GM19351 (cell line): ENCODE measurements at regions not wholly inside any gene's neighbourhood (a gene's known extent, or its start where the extent isn't known, plus 50 kb on each side); places are given as distances from the start of the nearest gene placed in this dataset.

Source experiments
- ATAC-seq: cut with Tn5 transposase; IDR thresholded peaks from one replicate; pipeline ENCODE4 v1.9.1; 2021; ENCODE audit warnings: mild to moderate bottlenecking, moderate library complexity; ENCODE audit not compliant: unreplicated experiment

DNA sequence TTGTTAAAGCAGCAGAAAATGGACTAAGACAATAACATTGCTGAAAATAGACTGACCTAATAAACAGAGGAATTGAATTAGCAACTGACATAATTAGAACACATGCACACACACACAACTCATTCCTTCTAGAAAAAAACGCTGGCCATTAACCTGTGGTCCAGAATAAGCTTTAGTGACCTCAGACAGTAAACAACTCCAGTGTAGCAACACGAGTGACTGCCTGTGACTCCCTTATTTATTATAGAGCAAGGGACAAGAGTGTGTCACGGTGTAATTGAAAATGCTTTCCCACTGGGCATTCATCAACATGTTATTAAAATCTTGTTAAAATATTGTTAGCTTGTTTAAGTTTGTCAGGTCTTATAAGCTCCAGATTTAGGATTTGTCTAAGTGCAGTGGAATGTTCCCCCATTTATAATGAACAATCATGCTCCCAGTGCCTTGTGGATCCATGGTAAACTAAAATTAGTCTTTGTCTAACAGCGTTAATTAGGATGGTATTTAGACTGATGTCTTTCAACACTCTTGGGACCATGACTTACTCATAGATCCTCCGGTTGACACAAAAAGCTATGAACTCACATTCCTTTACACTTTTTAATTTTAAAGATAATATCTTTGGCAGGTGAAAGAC lies 111.7 kb upstream of the IRS2 start:
- ATAC-seq, result no peak

DNA sequence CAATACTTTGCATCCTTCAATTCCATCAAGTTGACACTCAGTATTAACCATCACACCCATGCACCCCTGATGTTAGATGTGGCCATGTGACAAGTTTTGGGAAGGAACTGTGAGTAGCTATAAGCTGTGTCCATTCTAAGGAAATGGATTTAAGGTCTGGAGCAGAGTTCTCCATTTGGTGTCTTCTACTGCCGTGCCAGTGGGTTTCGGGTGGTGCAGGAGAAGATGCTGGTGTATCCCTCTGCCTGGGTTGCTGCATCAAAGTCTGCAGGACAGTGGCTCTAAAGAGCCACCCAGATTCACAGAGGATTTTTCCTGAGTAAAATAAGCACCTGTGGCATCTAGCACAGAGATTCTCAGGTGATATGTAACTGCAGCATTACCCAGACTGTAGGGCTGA lies 105.7 kb upstream of the IRS2 start:
- ATAC-seq, result no peak

DNA sequence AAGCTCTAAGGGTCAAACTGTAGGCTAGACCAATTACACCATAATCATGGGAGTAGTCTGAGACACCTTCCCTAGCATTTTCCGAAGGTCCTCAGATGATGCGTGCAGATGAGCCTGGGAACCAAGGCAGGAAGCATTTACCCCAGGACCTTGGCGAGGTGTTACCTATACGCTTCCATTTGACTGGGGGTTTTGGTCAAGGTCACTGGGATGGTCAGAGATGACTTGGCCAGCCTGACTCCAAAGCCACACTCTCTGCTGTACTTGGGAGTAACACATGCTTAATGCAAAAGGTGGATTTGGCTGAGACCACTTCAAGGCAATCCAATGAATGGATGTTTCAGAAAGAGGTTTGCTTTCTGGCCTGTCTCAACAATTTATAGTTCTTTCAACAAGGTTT lies 98.9 kb upstream of the IRS2 start:
- ATAC-seq, result no peak

DNA sequence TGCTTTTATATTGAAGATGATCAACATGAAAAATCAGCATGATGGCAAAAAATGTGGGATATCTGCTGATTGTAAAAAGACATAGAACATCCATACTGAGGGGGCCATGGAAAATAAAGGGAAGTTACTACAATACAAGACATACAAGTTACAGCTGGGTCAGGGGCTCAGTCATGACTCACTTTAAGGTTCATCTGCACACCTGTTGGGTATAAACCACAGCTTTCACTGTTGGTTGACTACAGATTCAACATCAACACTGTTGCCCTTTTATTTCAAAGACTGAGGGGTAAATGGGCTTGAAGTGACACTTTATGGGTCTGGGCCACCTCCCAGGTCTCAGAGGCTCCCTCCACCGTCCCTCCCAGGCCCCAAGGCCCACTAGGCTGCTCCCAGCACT lies 98.1 kb upstream of the IRS2 start:
- ATAC-seq, result no peak

DNA sequence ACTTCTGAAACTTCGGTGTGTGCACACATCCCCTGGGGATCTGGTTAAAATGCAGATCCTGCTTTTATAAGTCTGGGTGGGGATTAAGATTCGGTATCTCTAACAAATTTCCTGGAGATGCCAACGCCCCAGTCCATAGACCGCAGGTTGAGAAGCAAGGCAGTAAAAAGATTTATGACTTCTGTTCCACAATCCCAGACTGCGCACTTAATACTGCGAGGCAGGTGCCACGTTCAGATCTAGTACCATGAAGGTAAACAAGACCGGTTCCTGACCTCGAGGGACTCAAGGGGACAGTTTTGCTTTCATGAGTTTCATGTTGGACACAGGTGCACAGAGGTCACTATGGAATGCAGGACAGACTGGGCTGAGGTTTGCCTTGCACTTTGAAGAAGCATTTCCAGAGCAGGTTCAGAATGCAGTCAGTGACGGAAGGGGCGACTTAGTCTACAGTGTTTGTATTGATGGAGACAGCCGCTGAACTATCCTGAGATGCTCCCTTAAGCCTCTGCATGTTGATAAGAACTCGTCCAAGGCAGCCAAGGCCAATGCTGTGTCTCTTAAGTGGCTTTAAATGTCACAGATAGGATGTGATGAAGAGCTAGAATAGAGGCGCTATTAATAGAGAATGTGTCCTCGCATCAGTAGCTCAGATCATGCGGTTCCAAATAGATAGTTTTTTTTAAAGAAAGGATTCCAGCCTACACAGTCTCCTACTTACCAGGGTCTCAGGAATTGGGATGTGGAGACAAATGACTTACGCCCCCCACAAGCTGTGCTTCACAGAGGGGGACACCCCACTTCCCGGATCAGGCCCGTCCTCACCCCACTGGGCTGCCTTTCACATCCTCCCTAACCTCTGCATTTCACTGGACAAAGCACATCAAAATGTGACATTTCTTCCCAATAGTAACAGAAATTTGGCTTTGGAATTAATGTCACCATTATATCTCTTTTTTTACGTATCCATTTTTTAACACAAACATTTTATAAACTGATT lies 97.1 kb upstream of the IRS2 start:
- ATAC-seq, result no peak

DNA sequence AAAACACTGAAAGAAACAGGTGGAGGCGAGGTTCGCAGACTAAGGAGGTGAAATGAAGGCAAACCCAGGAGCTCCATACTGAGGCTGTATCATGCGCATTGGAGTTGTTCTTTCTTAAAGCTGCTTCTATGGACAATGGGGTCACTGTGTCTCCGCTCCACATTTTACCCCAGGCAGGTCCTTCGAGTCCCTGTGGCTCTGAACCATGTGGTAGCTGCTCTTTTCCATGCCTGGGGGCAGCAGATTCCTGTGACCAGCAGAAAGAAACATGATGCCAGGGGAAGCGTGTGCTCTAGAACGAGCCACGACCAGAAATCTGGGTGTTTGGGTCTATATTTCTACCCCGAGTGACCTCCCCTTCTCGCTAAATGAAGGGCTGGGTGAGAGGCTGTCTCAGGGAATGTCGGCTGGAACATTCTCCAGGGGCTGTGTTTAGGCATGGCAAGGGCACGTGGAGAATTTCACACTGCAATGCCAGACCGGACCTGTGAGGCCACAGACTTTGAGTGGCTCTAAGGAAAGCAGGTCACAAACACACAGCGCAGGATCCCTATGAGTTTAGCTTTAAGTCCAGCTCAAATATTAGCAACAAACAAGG lies 95.7 kb upstream of the IRS2 start:
- ATAC-seq, result no peak

DNA sequence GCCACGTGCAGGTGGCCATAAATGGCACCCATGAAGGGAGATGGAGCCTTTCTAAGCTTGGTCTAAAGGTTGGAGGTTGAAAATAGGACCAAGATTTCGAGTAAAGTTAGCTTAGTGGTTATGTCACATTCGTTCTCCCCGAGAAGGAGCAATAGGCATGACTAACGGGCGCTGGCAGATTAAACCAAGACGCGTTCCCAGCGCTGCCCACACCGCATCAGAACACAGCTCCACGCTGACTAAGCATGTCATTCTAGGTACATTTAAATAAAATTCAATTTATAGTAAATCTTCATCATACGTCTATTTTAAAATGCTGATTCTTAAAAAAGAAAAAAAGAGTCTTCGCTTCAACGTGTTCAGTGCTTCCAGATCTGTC lies 95.0 kb upstream of the IRS2 start:
- ATAC-seq, result no peak

DNA sequence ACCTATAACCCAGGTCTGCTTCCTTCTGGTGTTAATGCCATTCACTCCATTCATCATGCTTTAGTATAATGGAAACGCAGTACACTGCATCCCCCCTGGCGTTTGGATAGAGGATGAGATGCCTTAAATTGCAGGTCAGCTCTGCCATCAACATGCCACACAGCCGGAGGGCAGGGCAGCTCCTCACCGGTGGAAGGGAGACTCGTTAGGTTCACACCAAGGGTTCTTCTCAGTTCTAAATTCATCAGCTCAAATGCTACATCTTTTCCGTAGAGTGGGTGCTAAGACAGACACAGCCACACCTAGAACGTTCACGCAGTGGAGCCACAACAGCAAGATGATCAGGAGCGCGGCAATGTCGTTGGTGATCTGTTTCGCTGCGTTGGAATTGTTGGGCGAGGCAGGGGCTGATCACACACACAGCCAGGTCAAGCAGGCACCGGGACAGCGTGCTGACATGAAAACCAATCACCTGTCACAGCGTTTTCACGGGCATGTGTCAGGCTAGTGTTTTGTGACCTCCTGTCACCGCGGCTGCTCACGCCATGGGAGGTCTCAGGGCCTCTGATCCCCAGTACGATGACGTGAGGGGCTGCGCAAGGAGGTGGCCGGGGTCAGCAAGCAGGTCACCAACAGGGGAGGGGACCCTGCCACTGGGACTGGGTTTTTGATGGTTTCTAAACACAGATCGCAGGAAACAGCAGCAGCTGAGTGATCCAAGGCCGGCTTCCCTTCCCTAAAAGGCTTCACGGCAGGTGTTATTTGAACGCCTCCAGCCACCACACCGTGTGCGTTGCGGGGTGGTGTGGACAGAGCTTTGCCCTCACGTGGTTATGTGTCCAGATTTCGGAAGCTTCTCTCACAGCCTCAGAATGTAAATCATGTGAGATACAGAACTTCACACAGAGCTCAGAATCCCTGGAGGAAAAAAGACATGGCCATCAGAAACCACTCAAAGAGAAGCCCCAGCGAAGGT lies 94.3 kb upstream of the IRS2 start:
- ATAC-seq, result no peak

DNA sequence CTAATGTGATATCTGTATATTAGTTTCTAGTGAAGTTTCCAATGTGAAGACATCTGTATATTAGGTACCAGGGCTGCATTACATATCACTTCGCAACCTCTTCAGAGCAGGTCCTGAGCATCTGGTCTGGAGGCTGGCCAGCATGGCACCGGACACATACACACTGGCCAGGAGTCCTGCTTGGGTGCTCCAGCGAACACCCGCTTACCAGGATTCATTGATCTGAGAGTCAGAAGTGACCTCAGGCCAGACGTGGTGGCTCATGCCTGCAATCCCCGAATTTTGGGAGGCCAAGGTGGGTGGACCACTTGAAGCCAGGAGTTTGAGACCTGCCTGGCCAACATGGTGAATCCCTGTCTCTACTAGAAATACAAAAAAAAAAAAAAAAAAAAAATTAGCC lies 93.0 kb upstream of the IRS2 start:
- no peak for ATAC-seq

DNA sequence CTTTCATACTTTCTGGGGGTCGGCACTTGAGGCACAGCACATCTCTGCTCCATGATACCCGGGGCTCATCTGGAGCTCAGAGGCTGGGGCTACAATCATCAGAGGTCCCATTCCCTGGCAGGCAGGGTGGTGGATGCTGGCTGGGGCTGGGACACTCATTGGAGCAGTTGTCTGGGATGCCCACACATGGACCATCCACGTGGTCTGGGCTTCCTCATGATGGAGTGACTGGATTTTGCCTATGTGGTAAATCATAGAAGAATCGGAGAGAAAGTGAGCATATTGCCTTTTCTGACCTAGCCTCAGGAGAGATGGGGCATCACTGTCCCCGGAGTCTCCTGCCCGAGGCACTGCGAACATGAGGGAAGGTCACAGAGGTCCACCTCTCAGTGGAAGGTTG lies 91.4 kb upstream of the IRS2 start:
- no peak for ATAC-seq

DNA sequence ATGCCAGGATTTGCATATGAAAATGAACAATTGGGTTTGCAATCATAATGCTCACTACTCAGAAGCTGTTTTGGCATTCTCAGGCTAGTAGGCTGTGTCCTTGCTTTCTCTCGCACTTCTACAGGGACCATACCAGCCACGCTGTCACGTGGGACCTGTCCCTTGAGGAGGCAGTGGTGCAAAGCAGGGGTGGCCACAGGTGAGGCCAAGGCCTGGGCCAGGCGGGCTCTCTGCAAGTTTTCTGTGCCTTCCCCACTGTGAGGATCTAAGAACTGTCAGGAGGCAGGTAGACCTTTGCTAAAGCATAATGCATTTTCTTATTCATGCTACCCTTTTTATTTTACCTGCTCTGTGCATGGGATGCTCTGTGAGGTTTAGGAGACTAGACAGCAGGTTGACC lies 89.4 kb upstream of the IRS2 start:
- no peak for ATAC-seq

DNA sequence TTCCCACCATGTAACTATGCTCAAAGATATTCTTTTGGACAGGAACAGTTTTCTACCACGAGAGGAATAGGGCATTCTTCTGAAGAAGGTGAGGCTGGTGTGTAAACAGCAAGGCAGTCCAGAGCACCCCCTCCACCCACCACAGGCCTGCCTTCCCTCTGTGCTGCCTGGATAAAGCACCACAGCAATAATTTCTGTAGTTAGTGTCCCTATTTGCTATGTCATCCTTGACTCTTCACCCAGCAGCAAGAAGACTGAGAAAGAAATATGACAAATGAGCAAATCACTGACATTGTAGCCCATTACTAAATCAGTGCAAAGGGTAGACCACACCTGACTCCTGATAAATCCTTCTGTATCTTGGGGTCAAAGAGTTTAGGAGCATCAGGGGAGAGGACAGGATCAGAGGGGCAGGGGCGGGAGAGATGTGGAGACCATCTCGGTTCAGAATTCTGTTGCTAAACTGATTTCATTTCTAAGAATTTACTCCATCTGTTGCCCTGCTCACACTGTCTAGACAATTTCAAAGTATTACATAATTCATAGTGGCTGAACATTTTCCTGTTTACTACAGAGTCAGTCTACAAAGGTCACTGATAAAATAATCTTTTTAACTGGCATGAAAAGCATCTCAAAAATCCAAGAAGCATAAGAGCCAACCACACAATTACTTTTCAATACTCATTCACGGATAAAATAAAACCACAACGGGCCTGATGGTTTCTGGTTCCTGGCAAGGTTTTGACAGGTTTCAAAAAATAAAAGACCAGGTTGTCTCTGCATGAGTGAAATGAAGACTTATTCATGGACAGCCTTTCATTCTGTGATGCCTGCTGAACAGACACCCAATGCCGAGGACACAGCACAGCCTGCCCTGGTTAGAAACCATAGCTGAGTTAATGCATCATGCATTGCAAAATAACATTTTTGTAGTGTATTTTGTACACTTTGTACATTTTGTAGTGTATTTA lies 88.4 kb upstream of the IRS2 start:
- no peak for ATAC-seq

DNA sequence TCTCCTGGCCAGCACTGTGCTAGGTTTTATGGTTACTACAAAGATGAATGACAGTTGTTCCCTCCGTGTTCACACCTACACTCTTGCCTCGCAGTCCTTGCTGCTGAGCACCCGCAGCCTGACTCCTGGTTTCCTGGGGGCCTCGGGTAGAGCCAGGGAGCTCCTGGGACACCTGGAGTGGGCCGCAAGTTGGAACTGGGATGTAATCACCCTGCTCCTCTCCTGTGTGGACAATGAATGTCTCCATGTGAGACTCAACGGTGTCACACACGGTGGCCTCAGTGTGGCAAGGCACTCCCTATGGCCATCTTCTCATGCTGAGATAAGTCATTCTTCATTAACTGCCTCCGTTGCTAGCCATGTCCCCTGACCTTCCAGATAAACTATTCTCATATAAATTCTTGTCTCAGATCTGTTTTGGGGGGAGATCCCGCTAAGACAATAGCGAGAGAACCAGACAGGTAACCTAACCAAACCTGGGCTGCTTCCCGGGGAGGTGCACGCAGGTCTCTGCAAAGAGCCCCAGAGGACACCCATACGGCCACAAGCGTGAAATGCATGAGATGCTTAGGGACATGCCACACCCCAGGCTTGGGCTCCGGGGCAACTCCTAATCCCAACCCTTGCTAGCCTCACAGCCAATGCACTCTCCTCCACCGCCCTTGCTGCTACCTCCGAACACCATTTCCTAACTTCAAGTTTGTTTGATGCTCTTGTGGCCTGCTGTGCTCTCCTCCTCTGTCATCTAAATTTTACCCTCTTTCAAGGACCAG lies 87.2 kb upstream of the IRS2 start:
- no peak for ATAC-seq

DNA sequence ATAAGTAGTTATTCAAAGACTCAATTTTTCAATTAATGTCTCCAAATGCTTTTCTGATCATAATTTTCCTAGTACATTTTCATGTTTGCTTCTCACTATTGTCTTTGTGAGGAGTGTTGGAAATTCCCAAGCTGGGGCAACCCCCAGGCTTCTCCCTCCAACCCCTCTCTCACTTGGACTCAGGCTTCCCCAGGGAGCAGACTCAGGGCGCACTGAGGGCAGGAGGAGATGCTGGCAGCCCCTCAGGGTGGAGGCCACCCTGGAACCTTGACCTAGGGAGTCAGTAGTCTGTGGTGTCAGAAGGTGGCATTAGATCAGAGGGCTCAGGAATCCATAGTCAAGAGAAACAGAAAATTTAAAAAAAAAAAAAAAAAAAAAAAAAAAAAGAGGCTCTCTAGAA lies 86.5 kb upstream of the IRS2 start:
- no peak for ATAC-seq

DNA sequence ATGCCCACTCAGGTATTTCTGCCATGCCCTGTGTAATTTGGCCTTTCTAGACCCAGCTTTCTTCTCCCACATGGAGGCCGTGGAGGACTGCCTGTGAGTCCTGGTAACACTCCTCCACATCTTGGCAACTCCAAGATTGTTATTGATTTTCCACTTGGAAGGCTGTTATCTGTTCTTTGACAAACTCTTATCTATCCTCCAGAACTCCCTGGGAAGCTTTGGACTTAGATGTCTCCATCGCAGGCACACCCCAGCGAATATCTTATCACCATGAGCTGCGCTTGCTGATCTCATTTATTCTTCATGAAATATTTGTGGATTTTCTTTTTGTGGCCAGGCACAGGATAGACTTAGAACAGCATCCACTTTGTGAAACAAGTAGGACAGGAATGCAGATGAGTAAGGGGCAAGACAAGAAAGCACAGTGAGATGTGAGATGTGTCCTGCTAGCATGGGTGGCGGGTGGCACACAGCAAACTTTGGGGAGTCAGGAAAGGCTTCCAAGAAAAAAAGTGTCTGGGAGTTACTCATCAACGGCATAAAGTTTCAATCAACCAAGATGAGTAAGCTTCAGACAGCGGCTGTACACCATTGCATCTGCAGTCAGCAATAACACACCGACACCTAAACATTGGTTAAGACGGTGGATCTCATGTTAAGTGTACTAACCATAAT lies 84.5 kb upstream of the IRS2 start:
- no peak for ATAC-seq

DNA sequence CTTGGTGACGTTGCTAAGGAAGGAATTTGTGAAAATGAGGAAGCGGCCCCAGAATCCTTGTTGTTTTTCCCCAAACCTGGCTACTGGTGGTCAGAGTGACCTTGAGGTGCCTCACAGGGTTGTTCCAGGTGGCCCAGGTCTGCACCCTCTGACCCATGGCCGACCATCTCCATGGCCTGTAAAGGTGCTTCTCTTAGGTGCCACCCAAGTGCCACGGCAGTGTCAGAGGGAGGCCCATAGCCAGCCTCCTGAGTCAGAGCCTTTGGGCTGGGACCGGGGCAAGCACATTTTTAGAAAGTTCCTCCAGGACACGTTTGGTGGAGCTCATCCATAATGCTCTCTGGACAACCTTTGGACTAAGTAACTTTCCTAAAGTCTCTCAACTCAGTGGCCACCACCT lies 83.9 kb upstream of the IRS2 start:
- no peak for ATAC-seq

DNA sequence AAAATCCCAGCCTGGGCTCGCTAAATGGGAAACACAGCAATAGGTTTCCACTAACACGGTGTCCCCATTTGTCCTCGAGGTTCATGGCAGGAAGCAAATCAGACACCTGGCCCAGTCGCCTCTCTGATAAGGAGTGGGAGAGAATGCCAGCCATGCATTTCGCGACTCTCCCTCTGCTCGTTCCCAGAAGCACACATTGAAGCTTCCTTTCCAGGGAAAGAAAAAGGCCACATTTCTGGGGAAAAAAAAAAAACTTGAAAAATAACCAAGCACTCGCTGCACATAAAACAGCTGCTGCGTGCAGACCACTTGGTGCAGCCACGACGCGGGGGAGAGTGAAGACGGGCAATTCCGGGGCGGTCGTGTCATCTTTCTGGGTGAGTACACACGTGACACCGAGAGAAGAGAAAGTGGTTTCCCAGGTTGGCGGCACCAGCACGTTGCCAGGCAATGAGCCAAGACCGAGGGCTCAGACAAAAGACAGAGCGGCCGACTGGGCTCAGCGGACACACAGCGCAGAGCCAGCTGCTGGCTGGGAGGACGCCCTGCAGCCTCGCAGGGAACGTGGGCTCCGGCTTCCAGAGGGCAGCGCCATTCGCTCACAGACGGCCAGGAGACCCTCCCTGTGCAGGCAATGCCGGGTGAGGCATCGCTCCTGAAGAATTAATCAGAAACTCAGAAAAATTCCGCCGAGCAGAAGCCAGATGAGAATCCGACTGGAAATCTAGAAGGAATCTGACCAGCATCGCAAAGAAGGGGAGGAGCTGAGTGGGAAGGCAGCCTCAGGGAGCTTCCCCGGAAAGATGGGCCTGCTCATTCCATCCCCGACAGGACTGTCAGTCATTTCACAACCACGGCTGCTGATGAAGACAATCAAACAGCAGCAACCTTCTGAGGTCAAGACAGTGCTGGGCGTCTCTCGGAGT lies 83.2 kb upstream of the IRS2 start:
- no peak for ATAC-seq
